K562 (cell line): ENCODE measurements at regions not wholly inside any gene's neighbourhood (a gene's known extent, or its start where the extent isn't known, plus 50 kb on each side); places are given as distances from the start of the nearest gene placed in this dataset.

Experiments
- ATAC-seq: fragments of 200-7000 bp; cut with Tn5 transposase; 3 replicates; pipeline ENCODE4 v1.9.1; 2020; ENCODE audit warnings: moderate library complexity
- BruUV-seq: library from RNA; stranded (reverse); fragments of 400-500 nt; replicated peaks from 2 replicates; lab custom pipeline; 2021; lab: Mats Ljungman, UMichigan
- CTCF ChIA-PET: fragments of 300-600 bp; formaldehyde crosslinking; extraction: SDS; loops from one replicate; lab custom pipeline; 2021; ENCODE audit warnings: low intra/inter-chr PET ratio; lab: Yijun Ruan, JAX
- POLR2A ChIA-PET: fragments of 300-600, 350-650 bp; sonication (Branson Sonifier 250); formaldehyde crosslinking; extraction: SDS; loops from one replicate; lab custom pipeline; 2021; ENCODE audit warnings: antibody characterized with exemption, inconsistent platforms; lab: Yijun Ruan, JAX
- DNase-seq, 4 experiments: peaks; one replicate each; pipeline versions ENCODE4 v3.0.0 to v3.0.0-alpha.2; 2011 to 2018; ENCODE audit warnings: low spot score in 3 of 4, mixed read lengths in 3 of 4; ENCODE audit errors: extremely low read depth in 1 of 4
- FAIRE-seq: peaks from 2 replicates; lab custom pipeline; 2011; peaks lifted over from hg19 to GRCh38; lab: Jason Lieb, UNC
- H2AFZ ChIP-seq: 2 replicates; pipeline ENCODE4 v1.6.0; 2011; ENCODE audit warnings: low read depth, low read length, control low read depth, inconsistent platforms
- H3K27ac ChIP-seq: fragments of 200-600 bp; 3 replicates; pipeline ENCODE4 v1.8.0; 2011; ENCODE audit warnings: low read depth, mild to moderate bottlenecking, control low read depth, inconsistent platforms, low read length, moderate library complexity, mixed read lengths; ENCODE audit errors: extremely low read depth
- H3K27me3 ChIP-seq, 2 experiments: fragments of 300-600 bp in 1 of 2; 2 replicates in 1 of 2; 3 replicates in 1 of 2; pipeline versions ENCODE4 v1.6.0 to v1.8.0; 2011; ENCODE audit warnings: inconsistent platforms in 2 of 2, low read length in 2 of 2, mild to moderate bottlenecking in 1 of 2, mixed read lengths in 1 of 2, moderate library complexity in 1 of 2; ENCODE audit not compliant: control insufficient read depth in 2 of 2, insufficient read depth in 2 of 2
- H3K36me3 ChIP-seq: fragments of 300-600 bp; 3 replicates; pipeline ENCODE4 v1.8.0; 2011; ENCODE audit warnings: mild to moderate bottlenecking, low read length, inconsistent platforms; ENCODE audit not compliant: control insufficient read depth, insufficient read depth
- H3K4me1 ChIP-seq, 2 experiments: fragments of 200-600 bp in 1 of 2; replicated peaks in 1 of 2; 2 replicates in 1 of 2; 3 replicates in 1 of 2; pipeline versions ENCODE4 v1.5.1 to v1.8.0; 2011; ENCODE audit warnings: inconsistent platforms in 2 of 2, low read length in 2 of 2, mild to moderate bottlenecking in 1 of 2, mixed read lengths in 1 of 2, moderate library complexity in 1 of 2; ENCODE audit not compliant: control insufficient read depth in 2 of 2, insufficient read depth in 2 of 2
- H3K4me2 ChIP-seq: 2 replicates; pipeline ENCODE4 v1.6.1; 2011; ENCODE audit warnings: low read length, control low read depth, inconsistent platforms, mixed read lengths; ENCODE audit not compliant: insufficient read depth
- H3K4me3 ChIP-seq: fragments of 200-600 bp; sonication (generic), shearing (Covaris generic); 2 replicates; pipeline ENCODE4 v1.5.1; 2016; ENCODE audit warnings: control low read depth, inconsistent platforms
- H3K79me2 ChIP-seq: fragments of 200-600 bp; 3 replicates; pipeline ENCODE4 v1.8.0; 2011; ENCODE audit warnings: low read length, inconsistent platforms; ENCODE audit not compliant: control insufficient read depth, insufficient read depth
- H3K9ac ChIP-seq, 2 experiments: 2 replicates each; pipeline versions ENCODE4 v1.6.0 to v1.6.1; 2011; ENCODE audit warnings: low read depth in 2 of 2, low read length in 2 of 2, control low read depth in 1 of 2, inconsistent platforms in 1 of 2, mild to moderate bottlenecking in 1 of 2, mixed read lengths in 1 of 2; ENCODE audit not compliant: insufficient read depth in 1 of 2
- H3K9me1 ChIP-seq: one replicate; pipeline ENCODE4 v1.6.0; 2011; ENCODE audit warnings: inconsistent platforms, mild to moderate bottlenecking, low read length, moderate library complexity; ENCODE audit not compliant: control insufficient read depth, insufficient read depth
- H3K9me3 ChIP-seq: replicated peaks from 2 replicates; pipeline ENCODE4 v1.5.1; 2011; ENCODE audit warnings: low read depth, low read length, inconsistent platforms; ENCODE audit not compliant: control insufficient read depth, insufficient read depth
- H4K20me1 ChIP-seq: replicated peaks from 2 replicates; pipeline ENCODE4 v1.6.1; 2011; ENCODE audit warnings: low read length, inconsistent platforms, mixed read lengths; ENCODE audit not compliant: control insufficient read depth, insufficient read depth
- CHAMP1 ChIP-seq: fragments of 450-650 bp; IDR thresholded peaks from 2 replicates; pipeline ENCODE4 v1.6.1; 2016; ENCODE audit warnings: mild to moderate bottlenecking
- MEF2A ChIP-seq: IDR thresholded peaks from 2 replicates; pipeline ENCODE4 v1.6.1; 2011; ENCODE audit warnings: low read depth, mild to moderate bottlenecking, low read length, moderate library complexity; ENCODE audit not compliant: control insufficient read depth
- NCOA4 ChIP-seq: fragments of 450-650 bp; IDR thresholded peaks from 2 replicates; pipeline ENCODE4 v1.6.1; 2018; ENCODE audit warnings: mild to moderate bottlenecking; ENCODE audit not compliant: partially characterized antibody
- THAP12 ChIP-seq: fragments of 250-450 bp; sonication (Bioruptor Pico); IDR thresholded peaks from 2 replicates; pipeline ENCODE4 v1.9.0; 2021; ENCODE audit warnings: mild to moderate bottlenecking, inconsistent platforms
- UBTF ChIP-seq, 2 experiments: IDR thresholded peaks; 2 replicates each; pipeline ENCODE4 v1.6.1; 2012; ENCODE audit warnings: improper control_type of control experiment in 2 of 2, low read depth in 2 of 2, low read length in 2 of 2, borderline replicate concordance in 1 of 2
- VEZF1 ChIP-seq: fragments of 200-800 bp; sonication (Bioruptor generic); IDR thresholded peaks from 2 replicates; pipeline ENCODE4 v1.6.1; 2017; ENCODE audit warnings: missing genetic modification characterization, missing compliant biosample characterization
- ZBTB9 ChIP-seq: fragments of 450-650 bp; formaldehyde crosslinking; IDR thresholded peaks from 2 replicates; pipeline ENCODE4 v1.4.0; 2020; ENCODE audit warnings: mild to moderate bottlenecking, moderate library complexity
- ZC3H11A ChIP-seq: IDR thresholded peaks from 2 replicates; pipeline ENCODE4 v1.6.1; 2012; ENCODE audit warnings: low read depth, low read length, improper control_type of control experiment
- ZNF232 ChIP-seq: sonication (generic); formaldehyde crosslinking; IDR thresholded peaks from 2 replicates; pipeline ENCODE4 v1.8.0; 2022; ENCODE audit warnings: mild to moderate bottlenecking, missing genetic modification reagents
- ZNF778 ChIP-seq: fragments of 450-650 bp; formaldehyde crosslinking; IDR thresholded peaks from 2 replicates; pipeline ENCODE4 v1.4.0; 2020; ENCODE audit warnings: mild to moderate bottlenecking, moderate library complexity
- WGBS: fragments of 100-300 bp; shearing (Covaris generic); methylation state at CpG from one replicate; pipeline ENCODE4 v1.1.6; 2016; ENCODE audit warnings: low coverage, mixed read lengths; ENCODE audit not compliant: insufficient coverage; ENCODE audit errors: missing lambda C conversion rate; 5-methylcytosine and 5-hydroxymethylcytosine counted together
- in situ Hi-C: fragments of 300-500 bp; cut with MboI; formaldehyde crosslinking; loops from 4 replicates; pipeline ENCODE4 v1.15.0; 2018; ENCODE audit warnings: inconsistent platforms, mixed read lengths
- intact Hi-C: fragments of 100-400 bp; cut with micrococcal nuclease; formaldehyde crosslinking; loops from 2 replicates; pipeline ENCODE4 v1.14.2; 2022

GRCh38 chr1:230563591-230563990, 78.7 kb upstream of the COG2 start (continued):
- TF ChIP-seq UBTF (IDR thresholded peaks at IDR 0.05; ENCODE audit: borderline replicate concordance in 1 of 2, low read depth in 2 of 2, low read length in 2 of 2) (no peak), ZNF778 (CRISPR knock-in tag) (no peak)

- H3K4me1 ChIP-seq: no peaks in the 10 kb centered on the region
- in situ Hi-C loops (no loop called here), intact Hi-C loops (no loop called here)
- H3K9me1 ChIP-seq: no peaks in the 10 kb centered on the region
- POLR2A ChIA-PET: no interaction called here
- no peak for ATAC-seq
- no peaks in the 10 kb centered on the region for H3K36me3 ChIP-seq
- no peak for TF ChIP-seq THAP12
- TF ChIP-seq ZBTB9 (CRISPR knock-in tag): no peak
- TF ChIP-seq ZNF232 (CRISPR knock-in tag): no peak
- no peak for TF ChIP-seq ZC3H11A
- TF ChIP-seq VEZF1: no peak
- TF ChIP-seq NCOA4: no peak
- TF ChIP-seq MEF2A: no peak
- no peak for TF ChIP-seq CHAMP1
- TF ChIP-seq, all 486 proteins: peak for 0
- no peak for DNase-seq
- no peaks in the 10 kb centered on the region for H3K27me3 ChIP-seq
- H3K79me2 ChIP-seq: no peaks in the 10 kb centered on the region
- no TSS peak for BruUV-seq
- no peaks in the 10 kb centered on the region for H3K9me3 ChIP-seq
- no peak for FAIRE-seq
- H3K4me2 ChIP-seq: no peak overlapping the region
- H3K4me3 ChIP-seq: no peak overlapping the region
- no peak overlapping the region for H3K27ac ChIP-seq
- CTCF ChIA-PET: no interaction called here
- no peaks in the 10 kb centered on the region for H4K20me1 ChIP-seq
- 2% methylated on average over 4 of the region's 4 CpGs for WGBS
- H2AFZ ChIP-seq: no peak overlapping the region
- no peak overlapping the region for H3K9ac ChIP-seq
Observed at GRCh38 chr1:230561570-230561969, 80.7 kb upstream of the COG2 start.
